Breast epithelium (tissue), 3 donors: ENCODE measurements at regions not wholly inside any gene's neighbourhood (a gene's known extent, or its start where the extent isn't known, plus 50 kb on each side); places are given as distances from the start of the nearest gene placed in this dataset.

Source experiments
- CTCF ChIP-seq, 3 donors: fragments of 450-650 bp; IDR thresholded peaks; one replicate each; pipeline ENCODE4 v1.5.1; 2016 to 2017; ENCODE audit warnings: antibody characterized with exemption in 3 of 3, mild to moderate bottlenecking in 3 of 3, moderate library complexity in 3 of 3
- POLR2A ChIP-seq: fragments of 450-650 bp; IDR thresholded peaks from one replicate; pipeline ENCODE4 v1.6.1; 2016; ENCODE audit warnings: antibody characterized with exemption, mild to moderate bottlenecking, moderate library complexity

GRCh38 chr4:180280076-180280475 lies 1963.1 kb upstream of the TENM3 start:
- no peak for TF ChIP-seq POLR2A
- no peak for TF ChIP-seq CTCF (IDR thresholded peaks at IDR 0.05)
